HFF-Myc (cell line): ENCODE measurements at regions not wholly inside any gene's neighbourhood (a gene's known extent, or its start where the extent isn't known, plus 50 kb on each side); places are given as distances from the start of the nearest gene placed in this dataset.
A peak's percentile ranks its signal among the peaks of the same experiment; 100 is the strongest.

ENCODE experiments used
- DNase-seq: peaks from one replicate; pipeline ENCODE4 v3.0.0-alpha.2; 2011; ENCODE audit warnings: low read depth; ENCODE audit errors: extremely low read depth
- H3K4me3 ChIP-seq: replicated peaks from 2 replicates; pipeline ENCODE4 v1.5.1; 2011; ENCODE audit warnings: low read depth, mild to moderate bottlenecking, control low read depth, low read length
- CTCF ChIP-seq: IDR thresholded peaks from 2 replicates; pipeline ENCODE4 v1.5.1; 2012; ENCODE audit warnings: mild to moderate bottlenecking, low read depth, low read length, control low read depth; ENCODE audit errors: missing control alignments

GRCh38 chr9:90064248-90064647, 459.4 kb downstream of the GADD45G start:
- H3K4me3 ChIP-seq, result no peak overlapping the region
- no peak for DNase-seq
- TF ChIP-seq CTCF, result no peak

GRCh38 chr9:90064971-90065370, 460.2 kb downstream of the GADD45G start:
- H3K4me3 ChIP-seq, result no peak overlapping the region
- no peak for TF ChIP-seq CTCF
- DNase-seq, result no peak

- no peak overlapping the region for H3K4me3 ChIP-seq
- no peak for TF ChIP-seq CTCF
- DNase-seq, result no peak
These were observed 461.0 kb downstream of the GADD45G start for GRCh38 chr9:90065851-90066250.

DNA sequence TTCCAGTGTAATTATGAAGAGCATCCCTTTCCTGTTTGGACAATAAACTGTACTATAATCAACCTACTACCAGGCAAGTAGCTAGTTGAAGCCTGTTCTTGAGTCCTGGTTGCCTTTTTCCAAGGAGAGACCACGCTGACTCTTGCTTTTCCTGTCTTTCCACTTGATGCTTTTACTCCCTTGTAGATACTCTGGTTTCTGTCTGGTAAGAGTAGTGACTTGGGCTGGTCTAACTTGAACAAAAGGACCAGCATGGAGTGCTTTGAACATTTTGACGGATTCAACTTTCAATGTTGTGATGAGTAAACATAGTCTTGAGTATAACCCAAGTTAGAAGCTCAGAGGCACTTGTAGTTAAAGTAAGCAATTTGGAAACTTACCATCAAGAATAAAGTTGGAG, 464.3 kb downstream of the GADD45G start:
- TF ChIP-seq CTCF, result no peak
- H3K4me3 ChIP-seq, result no peak overlapping the region
- no peak for DNase-seq

- DNase-seq, result peak; percentile 5
- H3K4me3 ChIP-seq, result no peak overlapping the region
- TF ChIP-seq CTCF, result no peak
These were observed 465.2 kb downstream of the GADD45G start for GRCh38 chr9:90070056-90070455.

DNA sequence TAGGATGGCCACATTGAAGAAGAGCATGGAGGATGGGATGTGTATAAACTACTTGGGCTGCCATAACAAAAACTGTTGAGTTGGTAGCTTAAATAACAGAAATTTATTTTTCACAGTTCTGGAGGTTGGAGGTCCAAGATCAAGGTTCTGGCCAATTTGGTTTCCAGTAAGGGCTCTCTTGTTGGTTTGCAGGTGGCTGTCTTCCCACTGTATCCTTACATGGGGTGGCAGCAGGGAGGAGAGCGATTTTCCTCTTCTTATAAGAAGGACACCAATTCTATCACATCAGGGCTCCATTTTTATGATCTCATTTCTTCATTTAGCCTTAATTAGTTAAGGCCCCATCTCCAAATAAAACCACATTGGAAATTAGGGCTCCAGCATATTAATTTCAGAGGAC, 465.7 kb downstream of the GADD45G start:
- no peak for DNase-seq
- TF ChIP-seq CTCF, result no peak
- no peak overlapping the region for H3K4me3 ChIP-seq

DNA sequence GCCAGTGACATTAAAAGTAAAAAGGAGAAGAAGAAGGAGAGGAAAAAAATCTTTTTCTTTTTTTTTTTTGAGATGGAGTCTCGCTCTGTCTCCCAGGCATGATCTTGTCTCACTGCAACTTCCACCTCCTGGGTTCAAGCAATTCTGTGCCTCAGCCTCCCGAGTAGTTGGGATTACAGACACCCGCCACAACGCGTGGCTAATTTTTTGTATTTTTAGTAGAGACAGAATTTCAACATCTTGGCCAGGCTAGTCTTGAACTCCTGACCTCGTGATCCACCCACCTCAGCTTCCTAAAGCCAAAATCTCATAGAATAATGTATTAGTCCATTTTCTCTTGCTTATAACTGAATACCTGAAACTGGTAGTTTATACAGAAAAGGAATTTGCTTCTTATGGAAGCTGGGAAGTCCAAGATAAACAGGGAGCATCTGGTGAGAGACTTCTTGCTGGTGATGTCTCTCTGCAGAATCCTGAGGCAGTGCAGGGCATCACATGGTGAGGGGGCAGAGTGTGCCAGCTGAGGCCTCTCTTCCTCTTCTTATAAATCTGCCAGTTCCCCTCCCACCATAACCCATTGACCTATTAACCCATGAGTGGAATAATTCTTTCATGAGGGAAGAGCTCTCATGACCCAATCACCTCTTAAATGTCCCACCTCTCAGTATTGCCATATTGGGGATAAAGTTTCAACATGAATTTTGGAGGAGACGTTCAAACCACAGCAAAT, 466.3 kb downstream of the GADD45G start:
- TF ChIP-seq CTCF, result no peak
- no peak for DNase-seq
- H3K4me3 ChIP-seq, result no peak overlapping the region
